NCI-H526 (cell line): ENCODE measurements at regions not wholly inside any gene's neighbourhood (a gene's known extent, or its start where the extent isn't known, plus 50 kb on each side); places are given as distances from the start of the nearest gene placed in this dataset.

ENCODE experiments used
- DNase-seq, 2 experiments: peaks; one replicate each; lab custom pipeline; 2025; lab: John Stamatoyannopoulos, UW

GRCh38 chr2:63658176-63658968 is 69.6 kb downstream of the MDH1 start:
- no peak for DNase-seq

DNA sequence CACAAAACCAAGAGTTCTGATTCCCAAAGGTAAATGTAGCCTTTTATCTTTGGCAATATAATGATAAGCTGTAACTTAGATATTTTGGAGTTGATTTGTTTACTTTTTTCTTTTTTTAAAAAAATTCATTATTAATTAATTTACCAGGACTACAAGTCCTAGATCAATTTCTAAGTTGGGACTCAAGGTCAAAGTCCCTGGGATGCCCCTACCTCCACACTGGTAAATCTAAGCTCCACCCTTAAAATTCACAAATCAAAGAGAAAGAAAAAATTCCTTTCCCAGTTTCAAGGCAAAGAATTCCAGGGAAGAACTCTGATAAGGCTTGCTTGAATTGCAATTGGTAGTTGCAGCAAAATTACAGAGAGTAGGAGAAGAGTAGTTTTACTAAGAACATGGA is 71.3 kb downstream of the MDH1 start:
- no peak for DNase-seq

DNA sequence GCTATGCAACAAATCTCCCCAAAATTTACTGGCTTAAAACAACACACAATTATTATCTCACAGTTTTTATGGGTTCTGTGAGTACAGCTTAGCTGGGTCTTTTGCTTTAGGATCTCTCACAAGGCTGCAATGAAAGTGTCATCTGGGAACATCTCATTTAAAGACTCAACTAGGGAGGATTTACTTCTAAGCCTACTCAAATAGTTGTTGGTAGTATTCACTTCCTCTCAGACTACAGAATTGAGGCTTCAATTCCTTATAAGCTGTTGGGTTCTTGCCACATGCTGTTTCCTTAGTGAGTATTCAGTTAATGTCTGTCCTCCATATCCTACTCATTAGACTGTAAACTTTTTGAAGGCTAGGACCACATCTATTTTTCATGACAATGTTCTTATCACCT is 72.3 kb downstream of the MDH1 start:
- DNase-seq, result no peak

- DNase-seq, result no peak
Observed at GRCh38 chr2:63662028-63662804, 73.5 kb downstream of the MDH1 start.

DNA sequence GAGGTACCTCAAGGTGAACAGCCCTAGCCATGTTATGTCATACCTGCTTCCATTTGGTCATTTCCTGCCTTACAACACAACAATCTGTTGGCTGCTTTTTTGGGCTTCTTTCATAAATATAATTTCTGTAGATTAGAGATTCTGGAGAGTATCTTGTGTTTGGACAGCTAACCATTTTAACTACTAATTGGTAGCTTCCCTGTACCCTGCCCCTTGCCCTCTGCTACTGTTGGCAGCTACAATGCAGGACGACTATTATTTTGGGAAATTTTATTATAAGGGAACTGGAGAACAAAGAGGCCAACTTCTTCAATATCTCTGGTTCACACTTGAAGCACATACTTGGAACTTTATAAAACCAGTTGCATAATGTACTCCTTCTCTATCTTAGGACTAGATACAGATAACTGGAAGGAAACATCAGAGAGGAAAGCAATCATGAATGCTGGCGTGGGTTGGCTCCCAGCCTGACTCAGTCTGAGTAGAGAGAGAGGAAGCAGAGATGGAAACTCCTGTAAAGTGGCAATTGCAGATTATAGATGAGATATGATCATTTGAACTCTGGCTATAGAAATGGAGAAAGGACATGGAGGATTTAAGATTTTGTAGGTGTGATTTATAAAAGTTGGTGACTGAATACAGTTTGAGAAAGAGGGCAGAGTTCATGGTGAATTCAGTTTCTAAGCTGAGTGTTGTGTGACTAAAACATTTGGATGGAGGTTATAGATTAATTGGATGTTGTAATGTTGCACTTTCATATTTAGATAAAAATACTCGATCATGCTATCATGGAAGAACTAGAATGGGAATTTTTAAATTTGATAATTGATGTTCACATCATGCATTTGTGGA is 74.5 kb downstream of the MDH1 start:
- DNase-seq, result no peak

- no peak for DNase-seq
Observed at GRCh38 chr2:63665091-63665490, 76.3 kb downstream of the MDH1 start.

GRCh38 chr2:63665846-63666475 is 77.2 kb downstream of the MDH1 start:
- no peak for DNase-seq

DNA sequence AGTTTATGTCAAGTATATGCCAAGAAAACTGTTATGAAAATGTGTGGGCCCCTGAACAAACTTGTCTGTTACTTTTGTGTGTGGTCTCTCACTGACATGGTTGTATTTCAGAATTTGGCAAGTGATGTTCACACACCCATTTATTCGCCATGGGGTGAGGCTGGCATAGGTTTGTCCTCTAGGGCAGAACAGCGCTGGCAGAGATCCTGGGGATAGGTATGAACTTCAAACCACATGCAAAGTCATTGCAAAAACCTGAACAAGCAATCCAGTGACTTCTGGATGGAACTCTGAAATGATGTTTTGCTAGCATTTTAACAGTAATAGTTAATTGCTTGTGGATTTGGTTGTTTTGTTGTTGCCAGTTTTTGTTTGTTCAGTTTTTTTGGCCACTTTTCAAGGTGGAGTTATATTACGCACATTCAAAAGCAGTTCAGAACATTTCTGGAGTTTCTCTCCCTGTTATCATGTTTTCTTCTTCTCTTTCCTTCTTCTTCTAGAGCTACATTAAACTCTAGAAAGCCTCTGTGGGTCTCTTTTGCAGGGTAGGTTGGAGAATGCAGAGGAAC is 78.5 kb downstream of the MDH1 start:
- DNase-seq, result no peak

DNA sequence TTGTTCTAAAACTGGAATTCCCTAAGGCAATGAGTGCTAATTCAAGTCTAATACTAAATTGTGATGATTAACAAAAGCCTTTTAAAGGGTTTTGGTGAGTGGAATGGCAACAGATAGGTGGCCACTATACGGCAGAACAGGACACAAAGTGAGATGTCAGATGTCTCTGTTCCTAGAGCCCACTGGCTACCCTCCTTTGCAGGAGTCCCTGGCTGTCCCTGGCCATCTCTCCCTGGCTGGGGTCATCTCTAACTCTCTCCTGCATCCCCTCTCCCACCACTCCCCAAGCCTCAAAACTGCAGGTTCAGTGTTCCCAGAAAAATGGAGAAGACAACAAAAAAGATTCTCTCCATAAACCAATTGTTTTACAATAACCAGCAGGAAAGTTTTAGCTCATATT is 79.2 kb downstream of the MDH1 start:
- DNase-seq, result no peak

DNA sequence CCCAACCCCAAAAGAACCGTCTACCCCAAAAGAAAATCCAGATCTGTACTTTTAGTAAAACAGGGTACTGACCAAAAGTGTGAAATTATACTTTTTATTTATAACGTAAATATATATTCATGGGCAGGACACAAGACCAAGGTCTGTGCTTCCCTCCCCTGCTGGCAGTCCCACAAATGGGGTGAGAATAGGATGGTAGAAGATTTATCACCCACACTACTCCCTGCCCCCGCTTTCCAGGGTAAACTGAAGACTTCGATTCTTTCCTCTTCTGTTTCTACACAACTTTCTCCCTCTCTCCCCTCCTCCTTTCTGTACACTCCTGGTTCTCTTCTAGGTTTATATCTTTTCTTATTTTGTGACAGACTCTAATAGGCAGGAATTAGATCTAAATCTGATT is 79.7 kb downstream of the MDH1 start:
- DNase-seq, result no peak

DNA sequence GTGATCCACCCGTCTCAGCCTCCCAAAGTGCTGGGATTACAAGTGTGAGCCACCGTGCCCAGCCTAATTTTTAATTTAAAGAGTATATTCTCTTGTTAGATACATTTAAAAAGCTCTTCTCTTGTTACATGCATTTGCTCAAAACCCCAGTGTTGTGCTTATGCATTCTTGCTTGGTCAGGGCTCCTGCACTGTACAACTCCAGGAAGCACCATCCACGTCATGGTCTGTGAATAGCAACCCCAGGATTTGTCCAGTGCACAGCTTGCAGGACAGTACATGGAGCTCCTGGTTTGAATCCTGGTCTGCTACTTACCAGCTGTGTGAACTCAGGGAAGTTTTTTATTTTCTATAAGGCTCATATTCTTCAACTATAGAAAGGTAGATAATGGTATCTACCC is 80.8 kb downstream of the MDH1 start:
- no peak for DNase-seq

GRCh38 chr2:63673865-63674533 is 85.2 kb downstream of the MDH1 start:
- no peak for DNase-seq

DNA sequence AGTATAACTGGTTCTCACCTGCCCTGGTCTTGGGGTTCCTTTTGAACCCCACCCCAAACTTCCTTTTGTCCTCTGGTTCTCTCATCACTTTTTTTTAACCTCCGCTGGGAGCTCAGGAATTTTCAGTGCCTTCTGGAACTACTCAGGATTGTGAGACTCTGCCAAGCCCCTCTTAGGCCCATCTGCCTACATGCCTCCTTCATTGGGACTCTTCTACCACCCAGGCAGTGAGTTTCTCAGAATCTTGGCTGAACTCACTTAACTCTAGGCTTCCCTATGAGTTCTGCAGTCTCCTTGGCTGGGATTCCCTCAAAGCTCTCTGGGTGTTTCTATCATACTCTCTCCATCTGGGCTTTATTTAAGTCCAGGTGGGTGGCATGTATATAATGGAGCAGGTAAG is 86.3 kb downstream of the MDH1 start:
- DNase-seq, result no peak

- DNase-seq, result no peak
Observed at GRCh38 chr2:63676135-63676534, 87.4 kb downstream of the MDH1 start.

DNA sequence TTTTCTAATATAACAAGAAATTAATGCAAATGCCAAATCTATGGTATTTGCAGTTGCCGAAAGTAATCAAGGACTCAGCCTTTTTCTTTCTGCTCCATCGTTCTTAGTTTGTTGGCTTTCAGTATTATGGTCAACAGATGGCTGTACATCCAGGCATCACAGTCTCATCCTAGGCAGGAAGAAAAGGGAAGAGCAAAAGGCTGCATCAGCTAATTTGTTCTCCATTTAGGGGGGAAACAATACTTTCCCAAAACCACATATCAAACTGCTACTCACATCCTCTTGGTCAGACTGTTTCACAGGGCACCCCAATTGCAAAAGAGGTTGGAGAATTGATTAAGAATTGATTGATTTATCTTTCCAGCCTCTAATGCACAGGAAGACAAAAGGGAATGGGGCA is 89.3 kb downstream of the MDH1 start:
- DNase-seq, result no peak

DNA sequence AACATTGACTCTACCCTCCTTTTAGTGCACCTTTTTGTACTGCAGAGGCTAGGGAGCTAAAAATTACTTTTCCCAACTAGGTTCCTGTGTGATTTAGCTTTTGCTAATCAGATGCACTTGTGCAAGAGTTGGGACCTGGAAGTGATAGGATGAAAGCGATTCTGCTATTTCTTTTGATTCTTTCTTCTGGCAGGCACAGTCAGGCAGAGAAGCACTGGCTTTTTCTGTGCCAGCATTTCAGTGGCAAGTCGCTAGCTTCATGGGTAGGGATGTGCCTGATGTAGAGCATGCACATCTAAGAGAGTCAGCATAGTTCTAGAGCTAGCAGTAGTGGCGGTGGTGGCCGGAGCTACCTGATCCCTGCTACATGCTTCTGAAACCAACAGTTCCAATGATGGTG is 89.8 kb downstream of the MDH1 start:
- no peak for DNase-seq

DNA sequence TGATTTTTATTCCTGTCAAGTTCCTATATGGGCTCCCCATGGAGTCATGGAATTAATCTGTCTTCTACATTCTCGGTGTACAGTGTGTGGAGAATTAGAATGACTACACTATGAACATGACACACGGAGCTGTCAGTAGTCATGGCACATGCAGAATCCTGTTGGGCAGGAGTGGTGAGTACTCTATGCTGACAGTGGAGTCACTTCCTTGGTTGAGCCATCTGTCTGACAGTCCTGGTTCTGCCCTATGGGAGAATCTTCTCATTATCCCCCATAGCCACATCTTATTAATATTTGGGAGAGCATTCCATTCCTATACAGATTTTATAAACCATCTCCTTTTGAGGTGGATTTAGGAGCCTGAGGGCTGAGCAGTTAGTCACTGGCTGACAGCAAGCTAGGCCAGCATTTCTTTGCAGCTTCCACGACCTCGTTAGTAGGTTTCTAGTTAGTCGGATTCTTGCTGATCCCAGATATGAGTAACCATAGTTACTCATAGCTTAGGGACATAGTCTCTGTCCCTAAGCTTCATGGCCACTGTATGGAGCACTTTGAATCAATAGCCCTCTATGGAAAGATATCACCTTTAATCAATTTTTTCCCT is 90.6 kb downstream of the MDH1 start:
- no peak for DNase-seq

GRCh38 chr2:63680455-63680854 is 91.7 kb downstream of the MDH1 start:
- DNase-seq, result no peak

DNA sequence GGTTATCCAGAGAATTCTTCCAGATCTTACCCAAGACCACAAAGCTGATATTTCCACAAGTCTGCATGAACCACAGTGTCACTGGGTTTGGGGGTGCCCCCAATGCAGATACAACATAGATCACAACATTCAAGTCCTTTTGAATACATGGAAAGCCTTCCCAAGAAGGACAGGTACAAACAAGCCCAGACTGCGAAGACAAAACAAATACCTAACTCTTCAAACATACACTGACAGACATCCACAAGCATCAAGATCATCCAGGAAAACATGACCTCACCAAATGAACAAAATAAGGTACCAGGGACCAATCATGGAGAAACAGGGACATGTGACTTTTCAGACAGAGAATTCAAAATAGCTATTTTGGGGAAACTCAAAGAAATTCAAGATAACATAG is 93.1 kb downstream of the MDH1 start:
- no peak for DNase-seq

GRCh38 chr2:63692002-63692606 is 103.3 kb downstream of the MDH1 start:
- DNase-seq, result peak; percentile 21 to 63
